Transverse colon (tissue), 3 donors: ENCODE measurements at regions not wholly inside any gene's neighbourhood (a gene's known extent, or its start where the extent isn't known, plus 50 kb on each side); places are given as distances from the start of the nearest gene placed in this dataset.

ENCODE experiments used
- EP300 ChIP-seq: sonication (generic); formaldehyde crosslinking; IDR thresholded peaks from one replicate; pipeline ENCODE4 v1.6.1; 2017; ENCODE audit warnings: antibody characterized with exemption, low read depth
- POLR2A ChIP-seq: fragments of 450-650 bp; IDR thresholded peaks from one replicate; pipeline ENCODE4 v1.6.1; 2016; ENCODE audit warnings: antibody characterized with exemption, mild to moderate bottlenecking, moderate library complexity
- TF ChIP-seq, protein P1 (sequence below), 5 experiments: fragments of 200-600 bp in 3 of 5; fragments of 450-650 bp in 2 of 5; sonication (generic) in 3 of 5; IDR thresholded peaks; 1 replicate in 2 of 5; 2 replicates in 3 of 5; pipeline ENCODE4 v1.5.1; 2016 to 2017; ENCODE audit warnings: antibody characterized with exemption in 5 of 5, inconsistent platforms in 3 of 5, mild to moderate bottlenecking in 2 of 5, moderate library complexity in 1 of 5

DNA sequence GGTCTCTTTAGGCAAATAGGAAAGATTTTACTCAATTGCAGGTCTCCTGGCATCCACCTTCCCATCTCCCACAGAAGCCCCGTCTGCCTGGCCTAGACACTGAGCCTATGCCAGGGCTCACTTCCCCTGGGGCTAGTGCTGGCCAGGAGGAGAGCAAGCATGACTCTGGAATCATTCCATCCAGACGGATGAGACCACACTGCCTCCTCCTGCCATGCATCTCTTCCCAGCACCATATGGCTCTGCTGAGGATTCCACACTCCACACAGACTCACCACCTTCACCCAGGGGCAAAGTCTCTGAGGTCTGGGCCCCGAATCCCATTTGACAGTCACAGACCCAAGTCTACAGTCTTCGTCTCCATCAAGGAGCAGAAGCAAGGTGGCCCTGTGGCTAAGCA, 346.5 kb downstream of the C16orf95 start:
- TF ChIP-seq EP300 = no peak
- TF ChIP-seq, protein P1, sequence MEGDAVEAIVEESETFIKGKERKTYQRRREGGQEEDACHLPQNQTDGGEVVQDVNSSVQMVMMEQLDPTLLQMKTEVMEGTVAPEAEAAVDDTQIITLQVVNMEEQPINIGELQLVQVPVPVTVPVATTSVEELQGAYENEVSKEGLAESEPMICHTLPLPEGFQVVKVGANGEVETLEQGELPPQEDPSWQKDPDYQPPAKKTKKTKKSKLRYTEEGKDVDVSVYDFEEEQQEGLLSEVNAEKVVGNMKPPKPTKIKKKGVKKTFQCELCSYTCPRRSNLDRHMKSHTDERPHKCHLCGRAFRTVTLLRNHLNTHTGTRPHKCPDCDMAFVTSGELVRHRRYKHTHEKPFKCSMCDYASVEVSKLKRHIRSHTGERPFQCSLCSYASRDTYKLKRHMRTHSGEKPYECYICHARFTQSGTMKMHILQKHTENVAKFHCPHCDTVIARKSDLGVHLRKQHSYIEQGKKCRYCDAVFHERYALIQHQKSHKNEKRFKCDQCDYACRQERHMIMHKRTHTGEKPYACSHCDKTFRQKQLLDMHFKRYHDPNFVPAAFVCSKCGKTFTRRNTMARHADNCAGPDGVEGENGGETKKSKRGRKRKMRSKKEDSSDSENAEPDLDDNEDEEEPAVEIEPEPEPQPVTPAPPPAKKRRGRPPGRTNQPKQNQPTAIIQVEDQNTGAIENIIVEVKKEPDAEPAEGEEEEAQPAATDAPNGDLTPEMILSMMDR (IDR thresholded peaks at IDR 0.05) = no peak
- TF ChIP-seq POLR2A = no peak
